ENCODE measurements at regions not wholly inside any gene's neighbourhood (a gene's known extent, or its start where the extent isn't known, plus 50 kb on each side); places are given as distances from the start of the nearest gene placed in this dataset.

DNA sequence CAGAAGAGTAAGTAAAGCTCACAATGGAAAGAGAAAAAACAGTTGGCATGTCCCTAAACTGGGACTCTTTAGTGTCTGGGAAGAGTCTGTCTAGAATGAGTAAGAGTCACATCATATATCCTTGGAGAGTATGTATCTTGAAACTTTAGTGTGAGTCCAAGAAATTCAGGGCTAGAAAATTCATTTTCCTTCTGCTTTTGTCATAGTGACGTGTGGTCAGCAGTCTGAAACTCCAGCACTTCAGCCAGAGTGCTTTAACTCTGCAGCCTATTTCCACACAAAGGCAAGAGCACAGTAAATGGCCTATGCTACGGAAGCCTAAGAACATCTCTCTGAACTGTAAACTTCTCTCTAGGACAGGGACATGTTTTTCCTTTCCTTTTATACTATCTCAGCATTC, 174.1 kb downstream of the FAM181B start (continued):
- TF ChIP-seq, protein P1, sequence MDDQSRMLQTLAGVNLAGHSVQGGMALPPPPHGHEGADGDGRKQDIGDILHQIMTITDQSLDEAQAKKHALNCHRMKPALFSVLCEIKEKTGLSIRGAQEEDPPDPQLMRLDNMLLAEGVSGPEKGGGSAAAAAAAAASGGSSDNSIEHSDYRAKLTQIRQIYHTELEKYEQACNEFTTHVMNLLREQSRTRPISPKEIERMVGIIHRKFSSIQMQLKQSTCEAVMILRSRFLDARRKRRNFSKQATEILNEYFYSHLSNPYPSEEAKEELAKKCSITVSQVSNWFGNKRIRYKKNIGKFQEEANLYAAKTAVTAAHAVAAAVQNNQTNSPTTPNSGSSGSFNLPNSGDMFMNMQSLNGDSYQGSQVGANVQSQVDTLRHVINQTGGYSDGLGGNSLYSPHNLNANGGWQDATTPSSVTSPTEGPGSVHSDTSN (IDR thresholded peaks at IDR 0.05): no peak
- TF ChIP-seq EP300 (IDR thresholded peaks at IDR 0.05): no peak
- TF ChIP-seq EHMT2 (IDR thresholded peaks at IDR 0.05; ENCODE audit: low read depth): no peak
- no peak for TF ChIP-seq CHD4 (IDR thresholded peaks at IDR 0.05; ENCODE audit: borderline replicate concordance)
- TF ChIP-seq EHF (CRISPR knock-in tag; IDR thresholded peaks at IDR 0.05): no peak
- no peak for TF ChIP-seq POLR2A (IDR thresholded peaks at IDR 0.05; ENCODE audit: low read length)
- TF ChIP-seq RFX5 (IDR thresholded peaks at IDR 0.05): no peak
- no peak for TF ChIP-seq HEYL (CRISPR knock-in tag; IDR thresholded peaks at IDR 0.05)
- TF ChIP-seq RNF2 (IDR thresholded peaks at IDR 0.05; ENCODE audit: borderline replicate concordance, low read depth): no peak

DNA sequence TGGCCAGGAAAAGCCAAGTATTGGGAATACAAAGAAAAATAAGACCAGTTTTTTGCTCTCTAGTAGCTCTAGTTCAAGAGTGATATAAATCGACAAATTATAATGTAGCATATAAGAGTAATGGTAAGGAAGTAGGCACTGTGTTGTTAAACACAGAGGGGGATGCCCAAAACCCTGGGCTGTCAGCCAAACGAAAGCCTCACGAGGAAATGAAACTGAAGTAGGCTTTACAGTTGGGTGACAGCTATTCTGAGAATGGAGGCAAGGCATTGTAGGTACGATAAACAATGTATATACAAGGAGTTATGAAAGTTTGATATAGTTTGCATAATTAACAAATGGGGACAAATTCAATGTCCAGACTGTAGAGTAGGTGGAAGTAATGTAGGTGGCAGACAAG, 176.4 kb downstream of the FAM181B start:
- Histone ChIP-seq H3K9me3 (no peaks in the 10 kb centered on the region), H3K27ac (no peak overlapping the region), H3K4me3 (no peak overlapping the region), H3K4me1 (no peaks in the 10 kb centered on the region), H3K4me2 (no peak overlapping the region)
- ATAC-seq (no peak), DNase-seq (ENCODE audit: low read depth in 1 of 2, low spot score in 1 of 2) (no peak), FAIRE-seq (no peak)
- ChIA-PET POLR2A (no interaction called here), CTCF (no interaction called here)
- WGBS (ENCODE audit: missing lambda C conversion rate): under 1% methylated on average over 4 of the region's 4 CpGs
- TF ChIP-seq ELK1 (IDR thresholded peaks at IDR 0.05; ENCODE audit: low read depth, low read length): no peak
- TF ChIP-seq HEYL (CRISPR knock-in tag; IDR thresholded peaks at IDR 0.05): no peak
- TF ChIP-seq, protein P2, sequence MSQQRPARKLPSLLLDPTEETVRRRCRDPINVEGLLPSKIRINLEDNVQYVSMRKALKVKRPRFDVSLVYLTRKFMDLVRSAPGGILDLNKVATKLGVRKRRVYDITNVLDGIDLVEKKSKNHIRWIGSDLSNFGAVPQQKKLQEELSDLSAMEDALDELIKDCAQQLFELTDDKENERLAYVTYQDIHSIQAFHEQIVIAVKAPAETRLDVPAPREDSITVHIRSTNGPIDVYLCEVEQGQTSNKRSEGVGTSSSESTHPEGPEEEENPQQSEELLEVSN (IDR thresholded peaks at IDR 0.05; ENCODE audit: borderline replicate concordance, low read depth): no peak
- no peak for TF ChIP-seq ZNF302 (CRISPR knock-in tag; IDR thresholded peaks at IDR 0.05)
- TF ChIP-seq CBX2 (IDR thresholded peaks at IDR 0.05; ENCODE audit: borderline replicate concordance, low read depth): no peak

- Histone ChIP-seq H3K4me2 (no peak overlapping the region), H3K4me1 (no peaks in the 10 kb centered on the region), H3K9me3 (no peaks in the 10 kb centered on the region), H3K27ac (no peak overlapping the region), H3K4me3 (no peak overlapping the region)
- DNase-seq (ENCODE audit: low read depth in 1 of 2, low spot score in 1 of 2) (no peak), FAIRE-seq (no peak), ATAC-seq (no peak)
- POLR2A ChIA-PET: no interaction called here
- CTCF ChIA-PET: no interaction called here
- TF ChIP-seq FOSL2 (IDR thresholded peaks at IDR 0.05) (no peak), FOSL2 (CRISPR knock-in tag; IDR thresholded peaks at IDR 0.05) (no peak), NPAS2 (CRISPR knock-in tag; IDR thresholded peaks at IDR 0.05; ENCODE audit: borderline replicate concordance) (no peak), JUNB (IDR thresholded peaks at IDR 0.05) (no peak)
- TF ChIP-seq, protein P3, sequence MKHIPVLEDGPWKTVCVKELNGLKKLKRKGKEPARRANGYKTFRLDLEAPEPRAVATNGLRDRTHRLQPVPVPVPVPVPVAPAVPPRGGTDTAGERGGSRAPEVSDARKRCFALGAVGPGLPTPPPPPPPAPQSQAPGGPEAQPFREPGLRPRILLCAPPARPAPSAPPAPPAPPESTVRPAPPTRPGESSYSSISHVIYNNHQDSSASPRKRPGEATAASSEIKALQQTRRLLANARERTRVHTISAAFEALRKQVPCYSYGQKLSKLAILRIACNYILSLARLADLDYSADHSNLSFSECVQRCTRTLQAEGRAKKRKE (CRISPR knock-in tag; IDR thresholded peaks at IDR 0.05; ENCODE audit: low read depth): no peak
Measured at GRCh38 chr11:82556210-82556609, 177.5 kb downstream of the FAM181B start.

DNA sequence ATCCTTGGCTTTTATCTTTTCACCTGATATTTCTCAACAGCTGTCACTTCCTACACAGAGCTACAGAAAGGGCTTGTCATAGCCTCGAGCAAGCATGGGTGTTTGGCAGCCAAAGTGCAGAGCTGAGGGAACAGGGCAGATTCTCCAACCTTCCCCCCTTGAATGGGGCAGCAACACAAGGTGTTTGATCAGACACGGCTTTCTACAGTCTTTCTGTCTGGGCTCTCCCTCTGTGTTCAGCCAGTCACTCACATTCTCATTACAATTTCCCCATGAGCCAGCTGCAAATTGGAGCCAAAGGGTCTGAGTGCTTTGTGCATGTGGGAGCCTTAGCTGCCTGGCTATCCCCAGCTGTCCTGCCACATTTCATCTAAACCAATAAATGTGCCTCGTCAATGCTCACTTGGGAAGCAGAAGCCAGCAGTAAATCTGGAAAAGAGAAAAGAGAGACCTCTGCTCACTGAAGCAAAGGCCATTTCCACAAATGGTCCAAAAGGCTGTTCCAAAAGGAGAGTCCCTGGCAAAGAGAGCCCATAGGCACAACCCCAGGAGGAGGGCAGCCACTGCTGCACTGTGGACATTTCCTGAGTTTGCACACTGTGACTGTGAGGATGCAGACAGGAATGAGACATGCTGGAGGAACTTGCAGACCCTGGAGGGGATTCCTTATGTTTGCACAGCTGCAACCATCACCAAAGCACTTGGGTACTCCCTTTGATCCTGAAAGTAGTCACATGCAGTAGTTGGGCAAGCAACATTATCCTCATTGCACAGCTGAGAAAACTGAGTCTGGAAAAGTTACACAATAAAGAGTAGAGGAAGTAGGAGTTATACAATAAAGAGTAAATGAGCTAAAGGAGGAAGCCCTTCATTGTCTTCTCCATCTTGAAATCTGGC, 186.8 kb downstream of the FAM181B start:
- Histone ChIP-seq H3K4me1 (no peaks in the 10 kb centered on the region), H3K9me3 (no peaks in the 10 kb centered on the region), H3K4me3 (no peak overlapping the region), H3K4me2 (no peak overlapping the region), H3K27ac (no peak overlapping the region)
- FAIRE-seq (no peak), DNase-seq (ENCODE audit: low read depth in 1 of 2, low spot score in 1 of 2) (no peak), ATAC-seq (no peak)
- 2% methylated on average over 3 of the region's 3 CpGs for WGBS (ENCODE audit: missing lambda C conversion rate)
- ChIA-PET CTCF (no interaction called here), POLR2A (no interaction called here)
- no peak for TF ChIP-seq ZFP36 (IDR thresholded peaks at IDR 0.05; ENCODE audit: borderline replicate concordance, partially characterized antibody)
- TF ChIP-seq, protein P4, sequence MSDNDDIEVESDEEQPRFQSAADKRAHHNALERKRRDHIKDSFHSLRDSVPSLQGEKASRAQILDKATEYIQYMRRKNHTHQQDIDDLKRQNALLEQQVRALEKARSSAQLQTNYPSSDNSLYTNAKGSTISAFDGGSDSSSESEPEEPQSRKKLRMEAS (IDR thresholded peaks at IDR 0.05): no peak
- TF ChIP-seq HDAC2 (IDR thresholded peaks at IDR 0.05): no peak
